HG02610 (cell line): ENCODE measurements at regions not wholly inside any gene's neighbourhood (a gene's known extent, or its start where the extent isn't known, plus 50 kb on each side); places are given as distances from the start of the nearest gene placed in this dataset.

Experiments used
- ATAC-seq: cut with Tn5 transposase; IDR thresholded peaks from one replicate; pipeline ENCODE4 v1.9.1; 2021; ENCODE audit warnings: mild to moderate bottlenecking, moderate library complexity; ENCODE audit not compliant: unreplicated experiment

- ATAC-seq = no peak
Observed at GRCh38 chr10:128934492-128934891, 532.5 kb upstream of the MGMT start.

DNA sequence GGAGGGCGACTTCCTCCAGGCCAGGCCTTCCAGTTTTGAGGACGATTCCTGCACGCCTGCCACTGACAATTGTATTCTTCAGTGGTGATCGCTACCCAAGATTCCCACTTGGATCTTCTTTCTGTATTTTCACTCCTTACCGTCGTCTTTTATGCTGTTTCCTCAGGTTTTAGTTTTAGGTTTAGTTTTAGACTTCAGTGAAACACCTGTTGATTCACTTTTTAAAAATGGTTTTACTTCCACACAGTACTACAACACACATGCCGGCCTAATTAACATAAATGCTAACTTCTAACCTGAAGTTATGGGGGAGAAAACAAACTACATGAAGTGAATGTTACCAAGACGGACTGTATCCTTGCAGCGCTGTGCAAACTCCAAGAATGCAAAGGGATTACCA, 530.6 kb upstream of the MGMT start:
- no peak for ATAC-seq

GRCh38 chr10:128938558-128938957, 528.5 kb upstream of the MGMT start:
- ATAC-seq = no peak

- no peak for ATAC-seq
Observed at GRCh38 chr10:128940081-128940480, 527.0 kb upstream of the MGMT start.

- no peak for ATAC-seq
Observed at GRCh38 chr10:128943111-128943510, 523.9 kb upstream of the MGMT start.

DNA sequence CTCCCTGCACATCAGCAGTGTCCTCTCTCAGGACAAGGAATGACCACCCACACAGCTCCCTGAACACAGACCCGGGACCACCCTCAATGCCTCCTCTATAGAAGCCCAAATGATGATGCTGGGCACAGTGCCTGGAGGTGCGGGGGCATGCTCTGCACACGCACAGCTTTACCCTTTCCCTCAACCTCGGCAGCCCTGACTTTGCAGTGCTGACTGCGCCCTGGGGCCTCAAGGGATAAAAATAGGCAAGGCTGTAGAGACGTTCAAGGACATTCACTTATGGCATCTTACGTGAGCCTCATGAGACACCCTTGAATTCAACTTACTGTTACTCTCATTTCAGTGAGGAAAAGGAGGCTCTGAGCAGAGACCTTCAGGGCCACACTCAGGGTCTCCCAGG, 521.6 kb upstream of the MGMT start:
- no peak for ATAC-seq

GRCh38 chr10:128950159-128950915, 516.7 kb upstream of the MGMT start:
- ATAC-seq = no peak

- no peak for ATAC-seq
Observed at GRCh38 chr10:128950916-128951275, 516.1 kb upstream of the MGMT start.

DNA sequence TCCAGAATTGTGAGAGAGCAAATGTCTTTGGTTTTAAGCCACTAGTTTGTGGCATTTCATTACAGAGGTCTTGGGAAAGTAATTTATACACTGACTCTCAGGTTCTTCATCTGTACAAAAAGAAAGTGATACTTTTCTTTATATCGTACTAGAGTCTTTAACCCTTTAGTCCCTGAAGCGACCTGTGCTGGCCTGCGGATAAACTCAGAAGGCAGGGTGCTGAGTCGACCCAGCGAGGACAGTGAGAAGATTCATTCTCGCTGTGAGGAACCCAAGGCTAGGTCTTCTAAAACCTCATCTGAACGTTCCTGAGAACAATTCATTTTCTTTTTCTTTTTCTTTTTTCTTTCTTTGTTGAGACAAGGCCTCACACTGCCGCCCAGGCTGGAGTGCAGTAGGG, 514.2 kb upstream of the MGMT start:
- no peak for ATAC-seq

DNA sequence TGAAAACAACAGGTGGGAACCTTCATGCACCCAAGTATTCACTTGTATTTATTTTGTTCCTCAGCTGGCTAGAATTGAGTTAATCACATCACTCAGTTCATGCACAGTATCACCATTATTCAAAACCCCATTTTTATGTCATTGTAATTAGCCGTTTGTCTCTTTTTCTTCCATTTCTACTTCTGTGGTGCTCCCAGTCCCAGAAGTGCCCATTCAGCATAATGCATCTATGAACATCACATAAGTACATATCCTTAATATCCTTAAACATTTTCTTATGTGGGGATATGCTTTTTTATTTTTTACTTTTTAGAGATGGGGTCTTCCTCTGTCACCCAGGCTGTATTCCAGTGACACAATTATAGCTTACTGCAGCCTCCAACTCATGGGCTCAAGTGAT, 510.9 kb upstream of the MGMT start:
- no peak for ATAC-seq

- no peak for ATAC-seq
Observed at GRCh38 chr10:128957221-128957620, 509.8 kb upstream of the MGMT start.

GRCh38 chr10:128958834-128959690, 508.0 kb upstream of the MGMT start:
- no peak for ATAC-seq

GRCh38 chr10:128959746-128960145, 507.3 kb upstream of the MGMT start:
- ATAC-seq = no peak

GRCh38 chr10:128960517-128960916, 506.5 kb upstream of the MGMT start:
- no peak for ATAC-seq

DNA sequence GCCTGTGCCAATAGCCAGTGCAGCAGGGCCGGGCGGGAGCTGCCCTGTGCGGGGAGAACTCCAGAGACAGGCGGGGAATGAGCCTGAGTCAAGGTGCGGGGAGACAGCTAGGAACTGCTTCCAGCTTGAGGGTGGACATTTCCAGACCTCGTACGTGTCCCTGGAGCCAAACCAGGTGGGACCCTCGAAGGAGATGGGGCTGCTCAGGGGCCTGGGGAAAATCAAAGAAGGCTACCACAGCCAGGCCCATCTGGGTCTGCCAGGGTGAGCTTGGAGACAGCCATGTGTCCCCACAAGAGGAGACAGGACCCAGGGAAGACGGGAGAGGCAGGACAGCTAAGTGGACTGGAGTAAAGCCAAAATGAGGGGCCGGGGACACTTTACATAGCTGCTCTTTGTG, 504.9 kb upstream of the MGMT start:
- no peak for ATAC-seq

- ATAC-seq = no peak
Observed at GRCh38 chr10:128963211-128964099, 503.6 kb upstream of the MGMT start.

GRCh38 chr10:128964100-128964403, 503.0 kb upstream of the MGMT start:
- no peak for ATAC-seq

DNA sequence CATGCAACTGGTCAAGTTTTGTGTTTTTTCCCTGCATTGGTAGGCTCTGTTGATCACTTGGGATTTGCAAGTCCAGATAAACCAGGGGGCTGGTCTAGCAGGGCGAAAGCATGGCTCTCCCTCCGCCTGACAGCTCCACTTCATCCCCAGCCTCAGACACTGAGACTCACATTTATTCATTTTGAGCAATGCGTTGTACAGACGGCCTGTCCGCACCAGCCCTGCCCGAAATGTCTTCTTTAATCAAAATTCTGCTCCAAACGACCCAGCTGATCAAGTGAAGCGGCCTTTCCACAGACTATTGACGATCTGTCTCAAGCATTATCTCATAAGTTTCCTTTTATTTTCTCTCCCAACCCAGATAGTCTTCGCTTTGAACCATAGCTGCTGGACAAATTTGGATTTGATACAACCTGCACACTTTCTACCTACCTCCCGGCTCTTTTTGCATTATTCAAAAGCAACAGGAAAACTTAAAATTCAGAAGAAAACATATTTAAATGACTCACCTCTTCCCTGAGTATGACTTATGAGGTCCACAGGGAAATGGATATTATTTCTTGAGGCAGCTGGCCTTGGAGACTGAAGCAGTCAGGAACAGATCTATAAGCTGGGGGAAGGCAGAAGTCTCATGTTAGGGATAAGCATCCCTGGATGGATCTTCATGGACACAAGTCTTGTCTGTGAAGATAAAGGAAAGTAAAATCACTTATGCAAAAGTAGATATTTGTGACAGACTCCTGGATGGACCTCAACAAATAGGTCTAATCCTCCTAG, 498.9 kb upstream of the MGMT start:
- ATAC-seq = no peak

DNA sequence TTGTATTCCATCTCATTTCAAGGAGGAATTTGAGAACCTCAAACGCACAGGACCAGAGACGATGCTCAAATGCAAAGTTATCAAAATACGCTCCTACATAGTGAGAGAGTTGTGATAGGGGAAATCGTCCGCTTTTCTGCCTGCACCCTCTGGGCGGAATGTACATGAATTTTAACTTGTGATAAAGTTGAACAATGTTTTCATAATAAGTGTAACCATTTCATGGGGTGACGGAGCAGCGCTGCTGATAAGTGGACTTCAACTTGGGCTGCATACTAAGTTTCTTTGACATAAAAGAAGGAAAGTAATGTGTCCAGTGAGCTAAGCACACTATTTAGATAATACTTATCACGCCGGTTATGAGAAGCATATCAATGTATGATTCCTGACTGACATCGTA, 497.5 kb upstream of the MGMT start:
- no peak for ATAC-seq

DNA sequence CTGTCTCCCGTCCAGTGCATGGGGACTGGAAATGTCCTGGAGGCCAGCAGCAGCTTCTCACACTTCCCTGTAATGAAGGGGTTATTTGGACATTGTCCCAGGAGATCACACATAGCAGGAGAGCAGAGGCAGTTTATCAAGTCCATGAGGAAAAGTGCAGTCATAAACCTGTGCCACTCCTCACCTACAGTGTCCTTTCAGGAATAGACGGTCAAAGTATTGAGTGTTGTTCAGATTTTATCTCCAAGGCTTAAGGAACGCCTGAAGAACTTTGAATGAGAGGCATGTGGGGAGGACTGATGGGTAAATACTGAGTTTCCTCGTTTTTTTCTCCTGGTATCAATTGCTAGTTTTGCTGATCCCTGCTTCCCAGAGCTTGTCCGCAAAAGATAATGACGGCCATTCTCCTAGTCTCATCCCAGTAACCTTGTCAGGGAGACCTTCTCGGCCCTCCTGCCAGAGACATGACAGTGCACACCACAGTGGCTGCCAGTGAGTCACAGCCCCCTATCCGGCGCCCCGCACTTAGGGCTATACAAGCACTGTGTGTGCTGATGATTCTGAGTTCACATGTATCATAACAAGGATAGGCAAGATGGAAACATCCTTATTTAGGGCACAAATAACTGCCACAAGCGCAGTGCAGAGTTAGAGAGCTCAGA, 495.5 kb upstream of the MGMT start:
- no peak for ATAC-seq
